CD14-positive monocyte (primary cell): ENCODE measurements at regions not wholly inside any gene's neighbourhood (a gene's known extent, or its start where the extent isn't known, plus 50 kb on each side); places are given as distances from the start of the nearest gene placed in this dataset.

Experiments
- DNase-seq, 3 donors: peaks; one replicate each; pipeline ENCODE4 v3.0.0-alpha.2; 2011 to 2022
- H2AFZ ChIP-seq: 2 replicates; pipeline ENCODE4 v1.6.0; 2012; ENCODE audit warnings: mild to moderate bottlenecking, low read depth, low read length, inconsistent platforms; ENCODE audit not compliant: insufficient read depth, poor library complexity, severe bottlenecking
- H3K27ac ChIP-seq, 2 donors: 1 replicate in 1 of 2; 2 replicates in 1 of 2; pipeline ENCODE4 v1.5.1; 2012 to 2013; ENCODE audit warnings: low read length in 2 of 2, control low read depth in 1 of 2, inconsistent platforms in 1 of 2, low read depth in 1 of 2, mild to moderate bottlenecking in 1 of 2
- H3K27me3 ChIP-seq, 2 donors: one replicate each; pipeline versions ENCODE4 v1.6.0 to v1.6.1; 2011 to 2013; ENCODE audit warnings: low read length in 2 of 2; ENCODE audit not compliant: control insufficient read depth in 2 of 2, insufficient read depth in 2 of 2
- H3K36me3 ChIP-seq, 2 donors: replicated peaks in 1 of 2; 1 replicate in 1 of 2; 2 replicates in 1 of 2; pipeline versions ENCODE4 v1.5.1 to v1.6.1; 2012 to 2013; ENCODE audit warnings: low read length in 2 of 2, control low read depth in 1 of 2, inconsistent platforms in 1 of 2, mild to moderate bottlenecking in 1 of 2; ENCODE audit not compliant: insufficient read depth in 2 of 2, control insufficient read depth in 1 of 2
- H3K4me1 ChIP-seq, 2 donors: 1 replicate in 1 of 2; 2 replicates in 1 of 2; pipeline versions ENCODE4 v1.5.1 to v1.6.1; 2012 to 2013; ENCODE audit warnings: low read length in 2 of 2, control low read depth in 1 of 2, inconsistent platforms in 1 of 2, mild to moderate bottlenecking in 1 of 2, moderate library complexity in 1 of 2; ENCODE audit not compliant: insufficient read depth in 2 of 2, control insufficient read depth in 1 of 2
- H3K4me2 ChIP-seq: replicated peaks from 2 replicates; pipeline ENCODE3; 2012; ENCODE audit warnings: low read length, moderate library complexity, mild to moderate bottlenecking; ENCODE audit not compliant: poor library complexity, severe bottlenecking; ENCODE audit errors: extremely low read depth
- H3K4me3 ChIP-seq, 3 experiments: fragments of 200-600 bp in 1 of 3; sonication (generic) in 1 of 3; replicated peaks in 1 of 3; 1 replicate in 2 of 3; 2 replicates in 1 of 3; pipeline ENCODE4 v1.5.1; 2011 to 2013; ENCODE audit warnings: low read length in 3 of 3, mild to moderate bottlenecking in 3 of 3, control low read depth in 2 of 3, low read depth in 2 of 3, inconsistent platforms in 1 of 3, moderate library complexity in 1 of 3
- H3K79me2 ChIP-seq: 2 replicates; pipeline ENCODE4 v1.6.0; 2012; ENCODE audit warnings: mild to moderate bottlenecking, control low read depth, inconsistent platforms, low read length, moderate library complexity; ENCODE audit not compliant: insufficient read depth
- H3K9ac ChIP-seq: 2 replicates; pipeline ENCODE4 v1.6.0; 2017; ENCODE audit warnings: low read length, mild to moderate bottlenecking; ENCODE audit not compliant: insufficient read depth, poor library complexity, severe bottlenecking
- H3K9me3 ChIP-seq, 2 donors: replicated peaks in 1 of 2; 1 replicate in 1 of 2; 2 replicates in 1 of 2; pipeline versions ENCODE4 v1.5.1 to v1.6.1; 2012 to 2013; ENCODE audit warnings: low read length in 2 of 2, control low read depth in 1 of 2; ENCODE audit not compliant: control insufficient read depth in 1 of 2, insufficient read depth in 1 of 2
- H4K20me1 ChIP-seq: 2 replicates; pipeline ENCODE4 v1.6.0; 2012; ENCODE audit warnings: mild to moderate bottlenecking, low read length, control low read depth, moderate library complexity; ENCODE audit not compliant: insufficient read depth
- H3K27ac Mint-ChIP-seq, 7 donors: one replicate each; pipeline ENCODE4 v1.8.0; 2020; ENCODE audit warnings: mild to moderate bottlenecking in 7 of 7, mixed read lengths in 7 of 7, moderate library complexity in 6 of 7, inconsistent platforms in 2 of 7
- H3K27me3 Mint-ChIP-seq, 3 donors: one replicate each; pipeline ENCODE4 v1.8.0; 2021 to 2022; ENCODE audit warnings: low read depth in 3 of 3, mild to moderate bottlenecking in 3 of 3, mixed read lengths in 3 of 3, moderate library complexity in 3 of 3, inconsistent platforms in 1 of 3
- H3K36me3 Mint-ChIP-seq, 2 donors: one replicate each; pipeline ENCODE4 v1.8.0; 2020; ENCODE audit warnings: mixed read lengths in 2 of 2, inconsistent platforms in 1 of 2, mild to moderate bottlenecking in 1 of 2
- H3K4me1 Mint-ChIP-seq: one replicate; pipeline ENCODE4 v1.8.0; 2020; ENCODE audit warnings: mild to moderate bottlenecking, mixed read lengths
- H3K4me3 Mint-ChIP-seq, 2 donors: one replicate each; pipeline ENCODE4 v1.8.0; 2020; ENCODE audit warnings: mild to moderate bottlenecking in 2 of 2, mixed read lengths in 2 of 2, moderate library complexity in 1 of 2
- H3K9me3 Mint-ChIP-seq, 7 donors: one replicate each; pipeline ENCODE4 v1.8.0; 2020 to 2022; ENCODE audit warnings: mixed read lengths in 7 of 7, mild to moderate bottlenecking in 6 of 7, moderate library complexity in 6 of 7, inconsistent platforms in 2 of 7
- WGBS: methylation state at CpG from one replicate; pipeline ENCODE4 v1.1.5; 2013; ENCODE audit warnings: missing lambda C conversion rate; ENCODE audit not compliant: insufficient coverage; 5-methylcytosine and 5-hydroxymethylcytosine counted together
- intact Hi-C, 2 donors: fragments of 100-400 bp; cut with micrococcal nuclease; formaldehyde crosslinking; loops; one replicate each; pipeline versions ENCODE4 v1.15.0 to v1.15.1; 2023
- TF ChIP-seq, protein P1 (sequence below): fragments of 200-600 bp; IDR thresholded peaks from one replicate; pipeline ENCODE4 v1.8.0; 2022; ENCODE audit warnings: antibody characterized with exemption, mild to moderate bottlenecking

DNA sequence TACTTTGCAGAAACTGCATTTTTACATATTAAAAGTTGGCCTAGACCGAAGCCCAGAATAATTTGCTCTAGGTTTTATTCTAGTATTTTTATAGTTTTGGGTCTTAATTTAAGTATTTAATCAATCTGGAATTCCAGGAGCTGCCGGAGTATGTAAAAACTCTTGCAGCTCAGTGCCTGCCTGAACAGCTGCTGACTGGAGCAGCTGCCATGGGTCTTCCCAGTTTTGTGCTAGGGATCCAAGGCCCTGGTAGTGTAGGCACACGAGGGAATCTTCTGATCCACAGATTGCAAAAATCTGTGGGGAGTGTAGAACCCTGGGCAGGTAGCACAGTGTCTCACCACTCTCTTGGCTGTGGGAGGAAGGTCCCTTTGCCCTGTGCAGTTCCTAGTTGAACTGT lies 87.0 kb upstream of the HS3ST3A1 start:
- H3K4me1 Mint-ChIP-seq, result no peaks in the 10 kb centered on the region
- Histone ChIP-seq H4K20me1 (no peaks in the 10 kb centered on the region), H3K9ac (no peak overlapping the region), H3K4me2 (no peak overlapping the region), H3K79me2 (no peaks in the 10 kb centered on the region), H3K4me3 (no peak overlapping the region), H3K4me1 (no peaks in the 10 kb centered on the region), H3K9me3 (peaks cover 5 to 6% of the 10 kb centered on the region in 2 donors), H3K27ac (no peak overlapping the region), H3K36me3 (no peaks in the 10 kb centered on the region), H2AFZ (no peak overlapping the region), H3K27me3 (no peaks in the 10 kb centered on the region)
- peaks cover 0 to 6% (median 3%) of the 10 kb centered on the region in 7 donors for H3K9me3 Mint-ChIP-seq
- DNase-seq, result no peak
- no peaks in the 10 kb centered on the region for H3K36me3 Mint-ChIP-seq
- 92% methylated on average over 2 of the region's 3 CpGs for WGBS
- no peak overlapping the region for H3K4me3 Mint-ChIP-seq
- H3K27ac Mint-ChIP-seq, result no peak overlapping the region
- peaks cover 0 to 3% (median 0%) of the 10 kb centered on the region in 3 donors for H3K27me3 Mint-ChIP-seq
- intact Hi-C loops, result no loop called here
- TF ChIP-seq, protein P1, sequence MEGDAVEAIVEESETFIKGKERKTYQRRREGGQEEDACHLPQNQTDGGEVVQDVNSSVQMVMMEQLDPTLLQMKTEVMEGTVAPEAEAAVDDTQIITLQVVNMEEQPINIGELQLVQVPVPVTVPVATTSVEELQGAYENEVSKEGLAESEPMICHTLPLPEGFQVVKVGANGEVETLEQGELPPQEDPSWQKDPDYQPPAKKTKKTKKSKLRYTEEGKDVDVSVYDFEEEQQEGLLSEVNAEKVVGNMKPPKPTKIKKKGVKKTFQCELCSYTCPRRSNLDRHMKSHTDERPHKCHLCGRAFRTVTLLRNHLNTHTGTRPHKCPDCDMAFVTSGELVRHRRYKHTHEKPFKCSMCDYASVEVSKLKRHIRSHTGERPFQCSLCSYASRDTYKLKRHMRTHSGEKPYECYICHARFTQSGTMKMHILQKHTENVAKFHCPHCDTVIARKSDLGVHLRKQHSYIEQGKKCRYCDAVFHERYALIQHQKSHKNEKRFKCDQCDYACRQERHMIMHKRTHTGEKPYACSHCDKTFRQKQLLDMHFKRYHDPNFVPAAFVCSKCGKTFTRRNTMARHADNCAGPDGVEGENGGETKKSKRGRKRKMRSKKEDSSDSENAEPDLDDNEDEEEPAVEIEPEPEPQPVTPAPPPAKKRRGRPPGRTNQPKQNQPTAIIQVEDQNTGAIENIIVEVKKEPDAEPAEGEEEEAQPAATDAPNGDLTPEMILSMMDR, result no peak

DNA sequence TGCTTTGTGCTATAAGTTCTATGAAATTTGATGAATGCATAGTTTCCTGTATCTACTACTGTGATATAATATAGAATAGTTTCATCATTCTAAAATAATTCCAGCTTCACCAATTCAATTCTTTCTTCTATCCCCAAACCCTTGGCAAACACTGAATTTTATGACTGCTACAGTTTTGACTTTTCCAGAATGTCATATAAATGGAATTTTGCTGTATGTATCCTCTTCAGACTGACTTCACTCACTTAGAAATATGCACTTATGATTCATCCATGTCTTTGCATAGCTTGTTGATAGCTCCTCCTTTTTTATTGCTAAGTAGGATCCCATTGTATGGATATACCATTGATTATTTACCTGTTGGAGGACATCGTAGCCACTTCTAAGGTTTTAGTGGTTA lies 89.1 kb upstream of the HS3ST3A1 start:
- Histone ChIP-seq H4K20me1 (no peaks in the 10 kb centered on the region), H3K27me3 (no peaks in the 10 kb centered on the region), H3K9ac (no peak overlapping the region), H3K4me3 (no peak overlapping the region), H3K79me2 (no peaks in the 10 kb centered on the region), H3K4me1 (no peaks in the 10 kb centered on the region), H2AFZ (no peak overlapping the region), H3K36me3 (no peaks in the 10 kb centered on the region), H3K9me3 (peaks cover 5 to 6% of the 10 kb centered on the region in 2 donors), H3K4me2 (no peak overlapping the region), H3K27ac (no peak overlapping the region)
- Mint-ChIP-seq H3K9me3 (peaks cover 0 to 8% (median 3%) of the 10 kb centered on the region in 7 donors), H3K4me3 (no peak overlapping the region), H3K4me1 (no peaks in the 10 kb centered on the region), H3K27me3 (peaks cover 0 to 2% (median 1%) of the 10 kb centered on the region in 3 donors), H3K27ac (no peak overlapping the region), H3K36me3 (no peaks in the 10 kb centered on the region)
- WGBS, result no CpG with 5 or more reads among the region's 1 CpG
- TF ChIP-seq, protein P1, result no peak
- intact Hi-C loops, result no loop called here
- DNase-seq, result no peak
